ENCODE measurements at regions not wholly inside any gene's neighbourhood (a gene's known extent, or its start where the extent isn't known, plus 50 kb on each side); places are given as distances from the start of the nearest gene placed in this dataset.

GRCh38 chr13:84136582-84136981 lies 254.3 kb upstream of the SLITRK1 start:
- ChIA-PET POLR2A (no interaction called here), CTCF (no interaction called here)
- ATAC-seq = no peak
- TF ChIP-seq GRHL2 (CRISPR knock-in tag; IDR thresholded peaks at IDR 0.05; ENCODE audit: insufficient replicate concordance, severe bottlenecking) = no peak
- TF ChIP-seq ZNF138 (CRISPR knock-in tag; conservative IDR thresholded peaks at IDR 0.05) = no peak
- TF ChIP-seq, protein P1, sequence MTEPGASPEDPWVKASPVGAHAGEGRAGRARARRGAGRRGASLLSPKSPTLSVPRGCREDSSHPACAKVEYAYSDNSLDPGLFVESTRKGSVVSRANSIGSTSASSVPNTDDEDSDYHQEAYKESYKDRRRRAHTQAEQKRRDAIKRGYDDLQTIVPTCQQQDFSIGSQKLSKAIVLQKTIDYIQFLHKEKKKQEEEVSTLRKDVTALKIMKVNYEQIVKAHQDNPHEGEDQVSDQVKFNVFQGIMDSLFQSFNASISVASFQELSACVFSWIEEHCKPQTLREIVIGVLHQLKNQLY (CRISPR knock-in tag; IDR thresholded peaks at IDR 0.05) = no peak
- no peak for TF ChIP-seq ETV6 (CRISPR knock-in tag; IDR thresholded peaks at IDR 0.05)
- TF ChIP-seq IRF2 (CRISPR knock-in tag; IDR thresholded peaks at IDR 0.05; ENCODE audit: borderline replicate concordance, low read depth) = no peak
- TF ChIP-seq SP1 (CRISPR knock-in tag; conservative IDR thresholded peaks at IDR 0.05) = no peak
- TF ChIP-seq, protein P2, sequence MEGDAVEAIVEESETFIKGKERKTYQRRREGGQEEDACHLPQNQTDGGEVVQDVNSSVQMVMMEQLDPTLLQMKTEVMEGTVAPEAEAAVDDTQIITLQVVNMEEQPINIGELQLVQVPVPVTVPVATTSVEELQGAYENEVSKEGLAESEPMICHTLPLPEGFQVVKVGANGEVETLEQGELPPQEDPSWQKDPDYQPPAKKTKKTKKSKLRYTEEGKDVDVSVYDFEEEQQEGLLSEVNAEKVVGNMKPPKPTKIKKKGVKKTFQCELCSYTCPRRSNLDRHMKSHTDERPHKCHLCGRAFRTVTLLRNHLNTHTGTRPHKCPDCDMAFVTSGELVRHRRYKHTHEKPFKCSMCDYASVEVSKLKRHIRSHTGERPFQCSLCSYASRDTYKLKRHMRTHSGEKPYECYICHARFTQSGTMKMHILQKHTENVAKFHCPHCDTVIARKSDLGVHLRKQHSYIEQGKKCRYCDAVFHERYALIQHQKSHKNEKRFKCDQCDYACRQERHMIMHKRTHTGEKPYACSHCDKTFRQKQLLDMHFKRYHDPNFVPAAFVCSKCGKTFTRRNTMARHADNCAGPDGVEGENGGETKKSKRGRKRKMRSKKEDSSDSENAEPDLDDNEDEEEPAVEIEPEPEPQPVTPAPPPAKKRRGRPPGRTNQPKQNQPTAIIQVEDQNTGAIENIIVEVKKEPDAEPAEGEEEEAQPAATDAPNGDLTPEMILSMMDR (IDR thresholded peaks at IDR 0.05) = no peak
- TF ChIP-seq ELF4 (CRISPR knock-in tag; IDR thresholded peaks at IDR 0.05; ENCODE audit: low read depth) = no peak
- no peak for TF ChIP-seq ESRRA (CRISPR knock-in tag; IDR thresholded peaks at IDR 0.05; ENCODE audit: borderline replicate concordance)
- TF ChIP-seq EMX1 (CRISPR knock-in tag; IDR thresholded peaks at IDR 0.05) = no peak
- TF ChIP-seq FOXK1 (CRISPR knock-in tag; IDR thresholded peaks at IDR 0.05) = no peak
- no peak for TF ChIP-seq NFYB (CRISPR knock-in tag; conservative IDR thresholded peaks at IDR 0.05; ENCODE audit: low read depth)
- TF ChIP-seq NR1H2 (CRISPR knock-in tag; IDR thresholded peaks at IDR 0.05) = no peak
- no peak for TF ChIP-seq ATF1 (CRISPR knock-in tag; IDR thresholded peaks at IDR 0.05)
- TF ChIP-seq CREB1 (CRISPR knock-in tag; IDR thresholded peaks at IDR 0.05) = no peak
- no peak for TF ChIP-seq MXD4 (CRISPR knock-in tag; IDR thresholded peaks at IDR 0.05; ENCODE audit: borderline replicate concordance)
- no peak for TF ChIP-seq JUN (CRISPR knock-in tag; IDR thresholded peaks at IDR 0.05)
- TF ChIP-seq, protein P3, sequence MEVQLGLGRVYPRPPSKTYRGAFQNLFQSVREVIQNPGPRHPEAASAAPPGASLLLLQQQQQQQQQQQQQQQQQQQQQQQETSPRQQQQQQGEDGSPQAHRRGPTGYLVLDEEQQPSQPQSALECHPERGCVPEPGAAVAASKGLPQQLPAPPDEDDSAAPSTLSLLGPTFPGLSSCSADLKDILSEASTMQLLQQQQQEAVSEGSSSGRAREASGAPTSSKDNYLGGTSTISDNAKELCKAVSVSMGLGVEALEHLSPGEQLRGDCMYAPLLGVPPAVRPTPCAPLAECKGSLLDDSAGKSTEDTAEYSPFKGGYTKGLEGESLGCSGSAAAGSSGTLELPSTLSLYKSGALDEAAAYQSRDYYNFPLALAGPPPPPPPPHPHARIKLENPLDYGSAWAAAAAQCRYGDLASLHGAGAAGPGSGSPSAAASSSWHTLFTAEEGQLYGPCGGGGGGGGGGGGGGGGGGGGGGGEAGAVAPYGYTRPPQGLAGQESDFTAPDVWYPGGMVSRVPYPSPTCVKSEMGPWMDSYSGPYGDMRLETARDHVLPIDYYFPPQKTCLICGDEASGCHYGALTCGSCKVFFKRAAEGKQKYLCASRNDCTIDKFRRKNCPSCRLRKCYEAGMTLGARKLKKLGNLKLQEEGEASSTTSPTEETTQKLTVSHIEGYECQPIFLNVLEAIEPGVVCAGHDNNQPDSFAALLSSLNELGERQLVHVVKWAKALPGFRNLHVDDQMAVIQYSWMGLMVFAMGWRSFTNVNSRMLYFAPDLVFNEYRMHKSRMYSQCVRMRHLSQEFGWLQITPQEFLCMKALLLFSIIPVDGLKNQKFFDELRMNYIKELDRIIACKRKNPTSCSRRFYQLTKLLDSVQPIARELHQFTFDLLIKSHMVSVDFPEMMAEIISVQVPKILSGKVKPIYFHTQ (CRISPR knock-in tag; IDR thresholded peaks at IDR 0.05) = no peak
- peaks cover 4% of the 10 kb centered on the region; the same call in 1 of the 2 replicates for H3K9me3 Mint-ChIP-seq
- peaks cover 2% of the 10 kb centered on the region; the same call in 1 of the 2 replicates for H3K36me3 Mint-ChIP-seq
- H3K27ac Mint-ChIP-seq = no peak overlapping the region; the same call in 1 of the 2 replicates
- no peak overlapping the region for H3K4me3 Mint-ChIP-seq
- no peak for DNase-seq (ENCODE audit: low spot score)
- H3K27me3 Mint-ChIP-seq (ENCODE audit: low read depth) = no peaks in the 10 kb centered on the region
- H3K4me1 Mint-ChIP-seq = peaks cover 18% of the 10 kb centered on the region

GRCh38 chr13:84132491-84132890 lies 250.2 kb upstream of the SLITRK1 start:
- Mint-ChIP-seq H3K4me3 (no peak overlapping the region), H3K4me1 (no peaks in the 10 kb centered on the region)
- CTCF ChIA-PET = no interaction called here

More at GRCh38 chr13:84132491-84132890, 250.2 kb upstream of the SLITRK1 start:
- ATAC-seq (peak; percentile 39; the same call in 1 of the 2 replicates), DNase-seq (ENCODE audit: low spot score) (no peak)
- Mint-ChIP-seq H3K27ac (no peak overlapping the region), H3K9me3 (peaks cover 4% of the 10 kb centered on the region; the same call in 1 of the 2 replicates), H3K27me3 (ENCODE audit: low read depth) (no peaks in the 10 kb centered on the region), H3K36me3 (peaks cover 2% of the 10 kb centered on the region; the same call in 1 of the 2 replicates)
- TF ChIP-seq E2F4 (CRISPR knock-in tag; IDR thresholded peaks at IDR 0.05; ENCODE audit: borderline replicate concordance, low read depth) (no peak), MYBL2 (CRISPR knock-in tag; IDR thresholded peaks at IDR 0.05) (no peak), TP53 (CRISPR knock-in tag; IDR thresholded peaks at IDR 0.05) (no peak), PRRX2 (CRISPR knock-in tag; IDR thresholded peaks at IDR 0.05) (no peak), USF1 (CRISPR knock-in tag; IDR thresholded peaks at IDR 0.05) (no peak), ZNF263 (CRISPR knock-in tag; IDR thresholded peaks at IDR 0.05; ENCODE audit: low read depth) (no peak), RELA (CRISPR knock-in tag; IDR thresholded peaks at IDR 0.05; ENCODE audit: borderline replicate concordance) (no peak), TEAD1 (CRISPR knock-in tag; IDR thresholded peaks at IDR 0.05) (no peak), JAZF1 (CRISPR knock-in tag; IDR thresholded peaks at IDR 0.05) (no peak)
- TF ChIP-seq, protein P4, sequence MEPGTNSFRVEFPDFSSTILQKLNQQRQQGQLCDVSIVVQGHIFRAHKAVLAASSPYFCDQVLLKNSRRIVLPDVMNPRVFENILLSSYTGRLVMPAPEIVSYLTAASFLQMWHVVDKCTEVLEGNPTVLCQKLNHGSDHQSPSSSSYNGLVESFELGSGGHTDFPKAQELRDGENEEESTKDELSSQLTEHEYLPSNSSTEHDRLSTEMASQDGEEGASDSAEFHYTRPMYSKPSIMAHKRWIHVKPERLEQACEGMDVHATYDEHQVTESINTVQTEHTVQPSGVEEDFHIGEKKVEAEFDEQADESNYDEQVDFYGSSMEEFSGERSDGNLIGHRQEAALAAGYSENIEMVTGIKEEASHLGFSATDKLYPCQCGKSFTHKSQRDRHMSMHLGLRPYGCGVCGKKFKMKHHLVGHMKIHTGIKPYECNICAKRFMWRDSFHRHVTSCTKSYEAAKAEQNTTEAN (CRISPR knock-in tag; IDR thresholded peaks at IDR 0.05) = no peak
- POLR2A ChIA-PET = no interaction called here
